Neural progenitor cell (in vitro differentiated cells): ENCODE measurements at regions not wholly inside any gene's neighbourhood (a gene's known extent, or its start where the extent isn't known, plus 50 kb on each side); places are given as distances from the start of the nearest gene placed in this dataset.

Experiments used
- DNase-seq: peaks from one replicate; pipeline ENCODE4 v3.0.0-alpha.2; 2016; ENCODE audit warnings: low spot score
- H2AFZ ChIP-seq: fragments of 200-600 bp; sonication (generic); replicated peaks from 2 replicates; pipeline ENCODE4 v1.6.1; 2016; ENCODE audit warnings: antibody characterized with exemption
- H3F3A ChIP-seq: fragments of 200-600 bp; sonication (generic); 2 replicates; pipeline ENCODE4 v1.6.1; 2016; ENCODE audit warnings: antibody characterized with exemption, low read depth
- H3K27ac ChIP-seq: fragments of 200-600 bp; sonication (generic); 2 replicates; pipeline ENCODE4 v1.5.1; 2016; ENCODE audit warnings: mild to moderate bottlenecking
- H3K27me3 ChIP-seq: fragments of 200-600 bp; sonication (generic); 2 replicates; pipeline ENCODE4 v1.6.1; 2016; ENCODE audit warnings: mild to moderate bottlenecking, moderate library complexity
- H3K36me3 ChIP-seq: fragments of 200-600 bp; sonication (generic); 2 replicates; pipeline ENCODE4 v1.5.1; 2016
- H3K4me1 ChIP-seq: fragments of 200-600 bp; sonication (generic); 2 replicates; pipeline ENCODE4 v1.6.1; 2016; ENCODE audit warnings: mixed run types
- H3K4me2 ChIP-seq: fragments of 200-600 bp; sonication (generic); 2 replicates; pipeline ENCODE4 v1.6.1; 2016
- H3K4me3 ChIP-seq: fragments of 200-600 bp; sonication (generic); 2 replicates; pipeline ENCODE4 v1.5.1; 2016
- H3K79me2 ChIP-seq: fragments of 200-600 bp; sonication (generic); 2 replicates; pipeline ENCODE4 v1.6.1; 2016; ENCODE audit warnings: low read depth
- H3K9ac ChIP-seq: fragments of 200-600 bp; sonication (generic); 2 replicates; pipeline ENCODE4 v1.6.1; 2016
- H3K9me3 ChIP-seq: fragments of 200-600 bp; sonication (generic); 2 replicates; pipeline ENCODE4 v1.5.1; 2016; ENCODE audit warnings: low read depth
- H4K20me1 ChIP-seq: fragments of 200-600 bp; sonication (generic); 2 replicates; pipeline ENCODE4 v1.6.1; 2016; ENCODE audit warnings: low read depth
- H3K27ac Mint-ChIP-seq: 3 replicates; pipeline ENCODE4 v1.8.0; 2021; ENCODE audit warnings: mixed read lengths
- H3K27me3 Mint-ChIP-seq: 2 replicates; pipeline ENCODE4 v1.8.0; 2022; ENCODE audit warnings: low read depth, mild to moderate bottlenecking, inconsistent platforms, moderate library complexity, mixed read lengths; ENCODE audit not compliant: insufficient read depth
- H3K36me3 Mint-ChIP-seq: 3 replicates; pipeline ENCODE4 v1.8.0; 2021; ENCODE audit warnings: mixed read lengths
- H3K4me1 Mint-ChIP-seq: 3 replicates; pipeline ENCODE4 v1.8.0; 2021; ENCODE audit warnings: mixed read lengths
- H3K4me3 Mint-ChIP-seq: 3 replicates; pipeline ENCODE4 v1.8.0; 2021; ENCODE audit warnings: mild to moderate bottlenecking, moderate library complexity, mixed read lengths
- H3K9me3 Mint-ChIP-seq: 3 replicates; pipeline ENCODE4 v1.8.0; 2020; ENCODE audit warnings: mixed read lengths
- CTCF ChIP-seq: fragments of 200-600 bp; sonication (generic); IDR thresholded peaks from 2 replicates; pipeline ENCODE4 v1.5.1; 2017; ENCODE audit warnings: antibody characterized with exemption, mild to moderate bottlenecking
- EZH2 ChIP-seq: fragments of 200-600 bp; sonication (generic); IDR thresholded peaks from 2 replicates; pipeline ENCODE4 v1.6.1; 2017; ENCODE audit warnings: antibody characterized with exemption, mild to moderate bottlenecking, moderate library complexity
- EZH2phosphoT487 ChIP-seq: fragments of 200-600 bp; sonication (generic); IDR thresholded peaks from 2 replicates; pipeline ENCODE4 v1.6.1; 2017; ENCODE audit warnings: antibody characterized with exemption

DNA sequence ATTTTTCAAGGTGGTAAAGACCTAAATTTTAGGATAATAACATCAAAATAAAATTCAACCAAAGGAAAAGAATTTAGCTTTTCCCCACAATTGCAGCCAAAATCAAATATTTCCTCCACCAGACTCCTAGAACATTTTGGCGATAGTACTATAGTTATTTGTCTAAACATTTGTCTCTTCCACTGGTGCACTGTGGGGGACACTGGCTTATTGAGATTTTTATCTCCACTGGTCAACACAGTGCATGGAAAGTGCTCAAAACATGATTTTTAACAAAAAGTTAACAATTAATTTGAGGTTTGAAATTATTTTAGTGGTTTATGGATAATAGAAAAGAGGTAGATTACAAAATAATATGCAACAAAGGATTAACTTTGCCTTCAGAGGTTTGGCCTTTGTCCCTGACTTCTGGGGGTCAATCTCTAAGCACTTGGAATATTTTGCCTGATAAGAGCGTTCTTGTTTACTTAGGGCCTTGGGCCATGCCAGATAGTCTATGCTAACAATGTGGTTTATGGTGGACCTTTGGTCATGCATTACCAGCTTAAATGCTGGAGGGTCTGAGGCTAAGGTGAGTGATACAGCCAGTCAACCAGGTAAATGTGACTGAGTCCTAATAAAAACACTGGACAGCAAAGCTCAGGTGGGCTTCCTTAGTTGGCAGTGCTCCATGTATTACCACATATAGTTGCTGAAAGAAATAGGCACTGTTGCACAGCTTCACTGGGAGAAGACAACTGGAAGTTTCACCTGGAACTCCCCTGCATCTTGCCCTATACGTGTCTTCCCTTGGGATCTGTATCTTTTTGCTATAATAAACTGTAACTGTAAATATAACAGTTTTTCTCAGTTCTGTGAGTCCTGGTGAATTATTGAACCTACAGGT lies 67.2 kb upstream of the SATB2 start:
- no peaks in the 10 kb centered on the region for H4K20me1 ChIP-seq
- H3K4me1 ChIP-seq = peaks cover under 1% of the 10 kb centered on the region
- H2AFZ ChIP-seq = no peak overlapping the region
- Mint-ChIP-seq H3K36me3 (no peaks in the 10 kb centered on the region), H3K9me3 (no peaks in the 10 kb centered on the region), H3K27me3 (no peaks in the 10 kb centered on the region), H3K4me3 (no peak overlapping the region), H3K4me1 (no peaks in the 10 kb centered on the region), H3K27ac (no peak overlapping the region)
- TF ChIP-seq EZH2phosphoT487 (no peak), EZH2 (no peak), CTCF (no peak)
- DNase-seq = no peak
- no peak overlapping the region for H3K4me3 ChIP-seq
- no peaks in the 10 kb centered on the region for H3F3A ChIP-seq
- no peak overlapping the region for H3K4me2 ChIP-seq
- no peaks in the 10 kb centered on the region for H3K9me3 ChIP-seq
- H3K9ac ChIP-seq = no peak overlapping the region
- H3K79me2 ChIP-seq = no peaks in the 10 kb centered on the region
- no peak overlapping the region for H3K27ac ChIP-seq
- H3K36me3 ChIP-seq = no peaks in the 10 kb centered on the region
- H3K27me3 ChIP-seq = no peaks in the 10 kb centered on the region

- Histone ChIP-seq H3K36me3 (no peaks in the 10 kb centered on the region), H3K27ac (no peak overlapping the region), H3K27me3 (no peaks in the 10 kb centered on the region), H3K4me1 (no peaks in the 10 kb centered on the region), H3K9ac (no peak overlapping the region), H3K79me2 (no peaks in the 10 kb centered on the region), H3K4me2 (no peak overlapping the region), H4K20me1 (no peaks in the 10 kb centered on the region), H3F3A (no peaks in the 10 kb centered on the region), H3K9me3 (no peaks in the 10 kb centered on the region), H2AFZ (no peak overlapping the region), H3K4me3 (no peak overlapping the region)
- peaks cover 3% of the 10 kb centered on the region for H3K27me3 Mint-ChIP-seq
- H3K27ac Mint-ChIP-seq = no peak overlapping the region
- no peak for TF ChIP-seq CTCF
- TF ChIP-seq EZH2phosphoT487 = no peak
- TF ChIP-seq EZH2 = no peak
- DNase-seq = no peak
- H3K9me3 Mint-ChIP-seq = no peaks in the 10 kb centered on the region
- H3K4me1 Mint-ChIP-seq = peaks cover 6% of the 10 kb centered on the region
- no peaks in the 10 kb centered on the region for H3K36me3 Mint-ChIP-seq
- no peak overlapping the region for H3K4me3 Mint-ChIP-seq
These were observed 51.7 kb upstream of the SATB2 start for GRCh38 chr2:199509403-199509802.
